ENCODE measurements at regions not wholly inside any gene's neighbourhood (a gene's known extent, or its start where the extent isn't known, plus 50 kb on each side); places are given as distances from the start of the nearest gene placed in this dataset.

GRCh38 chr1:181998858-181999257, 62.7 kb downstream of the ZNF648 start:
- TF ChIP-seq ZFX (IDR thresholded peaks at IDR 0.05) (no peak), POLR2A (IDR thresholded peaks at IDR 0.05; ENCODE audit: borderline replicate concordance, extremely low read depth, insufficient read depth, insufficient read length) (no peak), YY1 (IDR thresholded peaks at IDR 0.05; ENCODE audit: extremely low read depth, insufficient replicate concordance, low read depth, low read length) (no peak), MAX (IDR thresholded peaks at IDR 0.05) (no peak), RAD21 (IDR thresholded peaks at IDR 0.05; ENCODE audit: low read depth) (no peak), EZH2 (IDR thresholded peaks at IDR 0.05) (no peak), POLR2AphosphoS5 (IDR thresholded peaks at IDR 0.05; ENCODE audit: low read depth, low read length) (no peak), ELF1 (IDR thresholded peaks at IDR 0.05; ENCODE audit: borderline replicate concordance, low read depth) (no peak)
- TF ChIP-seq, protein P1, sequence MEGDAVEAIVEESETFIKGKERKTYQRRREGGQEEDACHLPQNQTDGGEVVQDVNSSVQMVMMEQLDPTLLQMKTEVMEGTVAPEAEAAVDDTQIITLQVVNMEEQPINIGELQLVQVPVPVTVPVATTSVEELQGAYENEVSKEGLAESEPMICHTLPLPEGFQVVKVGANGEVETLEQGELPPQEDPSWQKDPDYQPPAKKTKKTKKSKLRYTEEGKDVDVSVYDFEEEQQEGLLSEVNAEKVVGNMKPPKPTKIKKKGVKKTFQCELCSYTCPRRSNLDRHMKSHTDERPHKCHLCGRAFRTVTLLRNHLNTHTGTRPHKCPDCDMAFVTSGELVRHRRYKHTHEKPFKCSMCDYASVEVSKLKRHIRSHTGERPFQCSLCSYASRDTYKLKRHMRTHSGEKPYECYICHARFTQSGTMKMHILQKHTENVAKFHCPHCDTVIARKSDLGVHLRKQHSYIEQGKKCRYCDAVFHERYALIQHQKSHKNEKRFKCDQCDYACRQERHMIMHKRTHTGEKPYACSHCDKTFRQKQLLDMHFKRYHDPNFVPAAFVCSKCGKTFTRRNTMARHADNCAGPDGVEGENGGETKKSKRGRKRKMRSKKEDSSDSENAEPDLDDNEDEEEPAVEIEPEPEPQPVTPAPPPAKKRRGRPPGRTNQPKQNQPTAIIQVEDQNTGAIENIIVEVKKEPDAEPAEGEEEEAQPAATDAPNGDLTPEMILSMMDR (IDR thresholded peaks at IDR 0.05 in 2 of 3, conservative IDR thresholded peaks at IDR 0.05 in 1 of 3; ENCODE audit: borderline replicate concordance in 1 of 3, insufficient read depth in 1 of 3, low read depth in 2 of 3, low read length in 2 of 3), result no peak
